ENCODE measurements at regions not wholly inside any gene's neighbourhood (a gene's known extent, or its start where the extent isn't known, plus 50 kb on each side); places are given as distances from the start of the nearest gene placed in this dataset.
"Not testable (repeated sequence)": the region's sequence is repeated elsewhere in the genome, so short reads cannot be mapped to it uniquely, and the experiment has no call there.

- in situ Hi-C loops (cut with HindIII; ENCODE audit: low pct_unique_long_range_greater_than_20kb, low sequenced_read_pairs): no loop called here
Observed at GRCh38 chr5:90267646-90268045, 141.9 kb downstream of the CETN3 start.

GRCh38 chr5:90265545-90265857 lies 144.1 kb downstream of the CETN3 start:
- in situ Hi-C loops (cut with HindIII; ENCODE audit: low pct_unique_long_range_greater_than_20kb, low sequenced_read_pairs): no loop called here
- DNase-seq (ENCODE audit: low read depth in 1 of 2, low spot score in 1 of 2): no peak
- TF ChIP-seq JUND (IDR thresholded peaks at IDR 0.05; ENCODE audit: low read depth): no peak

More at GRCh38 chr5:90267646-90268045, 141.9 kb downstream of the CETN3 start:
- DNase-seq (ENCODE audit: low read depth in 1 of 2, low spot score in 1 of 2): no peak
- TF ChIP-seq JUND (IDR thresholded peaks at IDR 0.05; ENCODE audit: low read depth): no peak

GRCh38 chr5:90264689-90265544 lies 144.6 kb downstream of the CETN3 start:
- DNase-seq (ENCODE audit: low read depth in 1 of 2, low spot score in 1 of 2): peak in 1 of 2 experiments; percentile 68
- in situ Hi-C loops (cut with HindIII; ENCODE audit: low pct_unique_long_range_greater_than_20kb, low sequenced_read_pairs): no loop called here
- TF ChIP-seq JUND (IDR thresholded peaks at IDR 0.05; ENCODE audit: low read depth): no peak

- in situ Hi-C loops (cut with HindIII; ENCODE audit: low pct_unique_long_range_greater_than_20kb, low sequenced_read_pairs): no loop called here
- no peak for TF ChIP-seq JUND (IDR thresholded peaks at IDR 0.05; ENCODE audit: low read depth)
- no peak for DNase-seq (ENCODE audit: low read depth in 1 of 2, low spot score in 1 of 2)
Observed at GRCh38 chr5:90263102-90263820, 146.3 kb downstream of the CETN3 start.

- in situ Hi-C loops (cut with HindIII; ENCODE audit: low pct_unique_long_range_greater_than_20kb, low sequenced_read_pairs): no loop called here
- no peak for DNase-seq (ENCODE audit: low read depth in 1 of 2, low spot score in 1 of 2)
- TF ChIP-seq JUND (IDR thresholded peaks at IDR 0.05; ENCODE audit: low read depth): no peak
Observed at GRCh38 chr5:90251447-90251846, 158.1 kb downstream of the CETN3 start.

GRCh38 chr5:90248640-90249039 lies 160.9 kb downstream of the CETN3 start:
- no peak for TF ChIP-seq JUND (IDR thresholded peaks at IDR 0.05; ENCODE audit: low read depth)
- no peak for DNase-seq (ENCODE audit: low read depth in 1 of 2, low spot score in 1 of 2)
- in situ Hi-C loops (cut with HindIII; ENCODE audit: low pct_unique_long_range_greater_than_20kb, low sequenced_read_pairs): no loop called here

- DNase-seq (ENCODE audit: low read depth in 1 of 2, low spot score in 1 of 2); in situ Hi-C loops (cut with HindIII; ENCODE audit: low pct_unique_long_range_greater_than_20kb, low sequenced_read_pairs): not testable (repeated sequence)
Observed at GRCh38 chr5:90243848-90244247, 165.7 kb downstream of the CETN3 start.

GRCh38 chr5:90233476-90233875 lies 176.1 kb downstream of the CETN3 start:
- TF ChIP-seq JUND (IDR thresholded peaks at IDR 0.05; ENCODE audit: low read depth): no peak
- no peak for DNase-seq (ENCODE audit: low read depth in 1 of 2, low spot score in 1 of 2)
- in situ Hi-C loops (cut with HindIII; ENCODE audit: low pct_unique_long_range_greater_than_20kb, low sequenced_read_pairs): no loop called here

GRCh38 chr5:90231688-90232087 lies 177.9 kb downstream of the CETN3 start:
- no peak for DNase-seq (ENCODE audit: low read depth in 1 of 2, low spot score in 1 of 2)
- TF ChIP-seq JUND (IDR thresholded peaks at IDR 0.05; ENCODE audit: low read depth): no peak
- in situ Hi-C loops (cut with HindIII; ENCODE audit: low pct_unique_long_range_greater_than_20kb, low sequenced_read_pairs): no loop called here

GRCh38 chr5:90227683-90228082 lies 181.9 kb downstream of the CETN3 start:
- DNase-seq (ENCODE audit: low read depth in 1 of 2, low spot score in 1 of 2): no peak
- TF ChIP-seq JUND (IDR thresholded peaks at IDR 0.05; ENCODE audit: low read depth): no peak
- in situ Hi-C loops (cut with HindIII; ENCODE audit: low pct_unique_long_range_greater_than_20kb, low sequenced_read_pairs): no loop called here

GRCh38 chr5:90226433-90227099 lies 183.0 kb downstream of the CETN3 start:
- in situ Hi-C loops (cut with HindIII; ENCODE audit: low pct_unique_long_range_greater_than_20kb, low sequenced_read_pairs): no loop called here
- no peak for DNase-seq (ENCODE audit: low read depth in 1 of 2, low spot score in 1 of 2)
- TF ChIP-seq JUND (IDR thresholded peaks at IDR 0.05; ENCODE audit: low read depth): no peak

GRCh38 chr5:90224342-90224741 lies 185.2 kb downstream of the CETN3 start:
- no peak for DNase-seq (ENCODE audit: low read depth in 1 of 2, low spot score in 1 of 2)
- TF ChIP-seq JUND (IDR thresholded peaks at IDR 0.05; ENCODE audit: low read depth): no peak
- in situ Hi-C loops (cut with HindIII; ENCODE audit: low pct_unique_long_range_greater_than_20kb, low sequenced_read_pairs): no loop called here

- no peak for TF ChIP-seq JUND (IDR thresholded peaks at IDR 0.05; ENCODE audit: low read depth)
- no peak for DNase-seq (ENCODE audit: low read depth in 1 of 2, low spot score in 1 of 2)
- in situ Hi-C loops (cut with HindIII; ENCODE audit: low pct_unique_long_range_greater_than_20kb, low sequenced_read_pairs): no loop called here
Observed at GRCh38 chr5:90223756-90224155, 185.8 kb downstream of the CETN3 start.

Measured in T47D (cell line).